H9 (cell line): ENCODE measurements at regions not wholly inside any gene's neighbourhood (a gene's known extent, or its start where the extent isn't known, plus 50 kb on each side); places are given as distances from the start of the nearest gene placed in this dataset.

Experiments used
- DNase-seq: peaks from one replicate; pipeline ENCODE4 v3.0.0-alpha.2; 2017
- H2AFZ ChIP-seq: one replicate; pipeline ENCODE4 v1.6.1; 2013; ENCODE audit warnings: mild to moderate bottlenecking, low read length, control low read depth, moderate library complexity
- H2AK5ac ChIP-seq: 2 replicates; pipeline ENCODE4 v1.6.1; 2013; ENCODE audit warnings: low read length, control low read depth, mixed read lengths; ENCODE audit not compliant: insufficient read length
- H2BK120ac ChIP-seq: one replicate; pipeline ENCODE4 v1.6.1; 2013; ENCODE audit warnings: low read depth, mild to moderate bottlenecking, low read length, control low read depth, inconsistent platforms; ENCODE audit not compliant: poor library complexity, severe bottlenecking
- H2BK12ac ChIP-seq: 2 replicates; pipeline ENCODE4 v1.6.1; 2013; ENCODE audit warnings: low read length, control low read depth, mixed read lengths, low read depth; ENCODE audit not compliant: insufficient read length
- H2BK15ac ChIP-seq: 2 replicates; pipeline ENCODE4 v1.6.1; 2013; ENCODE audit warnings: low read depth, low read length, control low read depth
- H2BK20ac ChIP-seq: one replicate; pipeline ENCODE4 v1.6.1; 2013; ENCODE audit warnings: low read depth, mild to moderate bottlenecking, low read length, control low read depth, inconsistent platforms; ENCODE audit not compliant: poor library complexity, severe bottlenecking
- H2BK5ac ChIP-seq: 2 replicates; pipeline ENCODE4 v1.6.1; 2013; ENCODE audit warnings: low read length, control low read depth, mixed read lengths; ENCODE audit not compliant: insufficient read length
- H3K14ac ChIP-seq: 2 replicates; pipeline ENCODE4 v1.6.1; 2013; ENCODE audit warnings: low read length, control low read depth; ENCODE audit not compliant: insufficient read depth
- H3K18ac ChIP-seq: 2 replicates; pipeline ENCODE4 v1.6.1; 2013; ENCODE audit warnings: low read depth, mild to moderate bottlenecking, mixed read lengths, low read length, control low read depth; ENCODE audit not compliant: insufficient read length
- H3K23ac ChIP-seq: 2 replicates; pipeline ENCODE4 v1.6.1; 2013; ENCODE audit warnings: low read length, control low read depth, mixed read lengths, low read depth; ENCODE audit not compliant: insufficient read length
- H3K23me2 ChIP-seq: 2 replicates; pipeline ENCODE4 v1.6.1; 2013; ENCODE audit warnings: low read depth, mild to moderate bottlenecking, mixed read lengths, low read length, control low read depth; ENCODE audit not compliant: insufficient read length, poor library complexity, severe bottlenecking
- H3K27ac ChIP-seq: 2 replicates; pipeline ENCODE4 v1.5.1; 2013; ENCODE audit warnings: low read length, control low read depth, mixed read lengths, low read depth; ENCODE audit not compliant: insufficient read length
- H3K27me3 ChIP-seq: 2 replicates; pipeline ENCODE4 v1.6.1; 2013; ENCODE audit warnings: low read length, control low read depth, inconsistent platforms; ENCODE audit not compliant: insufficient read depth
- H3K4ac ChIP-seq: 2 replicates; pipeline ENCODE4 v1.6.1; 2013; ENCODE audit warnings: low read depth, mild to moderate bottlenecking, control low read depth, inconsistent platforms, low read length, moderate library complexity
- H3K4me1 ChIP-seq: 2 replicates; pipeline ENCODE4 v1.6.1; 2013; ENCODE audit warnings: low read length, control low read depth, inconsistent platforms; ENCODE audit not compliant: insufficient read depth
- H3K4me2 ChIP-seq: 2 replicates; pipeline ENCODE4 v1.6.1; 2013; ENCODE audit warnings: low read length, control low read depth, mixed read lengths; ENCODE audit not compliant: insufficient read length, insufficient read depth
- H3K56ac ChIP-seq: 2 replicates; pipeline ENCODE4 v1.6.1; 2013; ENCODE audit warnings: low read depth, mild to moderate bottlenecking, mixed read lengths, low read length, control low read depth; ENCODE audit not compliant: insufficient read length
- H3K79me1 ChIP-seq: 2 replicates; pipeline ENCODE4 v1.6.1; 2013; ENCODE audit warnings: low read depth, mild to moderate bottlenecking, moderate library complexity, low read length, control low read depth, inconsistent platforms; ENCODE audit not compliant: insufficient read depth, poor library complexity, severe bottlenecking
- H3K79me2 ChIP-seq: 2 replicates; pipeline ENCODE4 v1.6.1; 2013; ENCODE audit warnings: low read length, control low read depth, inconsistent platforms; ENCODE audit not compliant: insufficient read depth
- H3K9ac ChIP-seq: 2 replicates; pipeline ENCODE4 v1.6.1; 2013; ENCODE audit warnings: low read length, control low read depth, mixed read lengths; ENCODE audit not compliant: insufficient read length; ENCODE audit errors: extremely low read depth
- H3K9me3 ChIP-seq: one replicate; pipeline ENCODE4 v1.6.1; 2013; ENCODE audit warnings: low read depth, low read length, inconsistent platforms; ENCODE audit not compliant: control insufficient read depth
- H3T11ph ChIP-seq: one replicate; pipeline ENCODE4 v1.6.1; 2013; ENCODE audit warnings: mild to moderate bottlenecking, low read length, control low read depth, inconsistent platforms
- H4K20me1 ChIP-seq: one replicate; pipeline ENCODE4 v1.6.1; 2013; ENCODE audit not compliant: control insufficient read depth, insufficient read length, insufficient read depth
- H4K5ac ChIP-seq: 2 replicates; pipeline ENCODE4 v1.6.1; 2013; ENCODE audit warnings: low read depth, mild to moderate bottlenecking, mixed read lengths, low read length, control low read depth; ENCODE audit not compliant: insufficient read length
- H4K8ac ChIP-seq: replicated peaks from 2 replicates; pipeline ENCODE4 v1.6.1; 2013; ENCODE audit warnings: low read length, control low read depth, mixed read lengths, low read depth; ENCODE audit not compliant: insufficient read length
- H4K91ac ChIP-seq: 2 replicates; pipeline ENCODE4 v1.6.1; 2013; ENCODE audit warnings: low read depth, mild to moderate bottlenecking, moderate library complexity, mixed read lengths, low read length, control low read depth; ENCODE audit not compliant: insufficient read length
- H3K27ac Mint-ChIP-seq, 3 experiments: 2 replicates in 2 of 3; 3 replicates in 1 of 3; pipeline ENCODE4 v1.8.0; 2020 to 2021; ENCODE audit warnings: mixed read lengths in 3 of 3, mild to moderate bottlenecking in 1 of 3, moderate library complexity in 1 of 3
- H3K27me3 Mint-ChIP-seq: 2 replicates; pipeline ENCODE4 v1.8.0; 2021; ENCODE audit warnings: low read depth, mild to moderate bottlenecking, moderate library complexity, mixed read lengths
- H3K36me3 Mint-ChIP-seq, 3 experiments: 2 replicates in 2 of 3; 3 replicates in 1 of 3; pipeline ENCODE4 v1.8.0; 2020 to 2021; ENCODE audit warnings: low read depth in 3 of 3, mixed read lengths in 3 of 3; ENCODE audit not compliant: insufficient read depth in 1 of 3
- H3K4me1 Mint-ChIP-seq, 2 experiments: 2 replicates each; pipeline ENCODE4 v1.8.0; 2020; ENCODE audit warnings: mixed read lengths in 2 of 2
- H3K4me3 Mint-ChIP-seq, 2 experiments: 2 replicates in 1 of 2; 3 replicates in 1 of 2; pipeline ENCODE4 v1.8.0; 2020 to 2021; ENCODE audit warnings: mild to moderate bottlenecking in 2 of 2, mixed read lengths in 2 of 2, moderate library complexity in 1 of 2
- H3K9me3 Mint-ChIP-seq, 2 experiments: 2 replicates in 1 of 2; 3 replicates in 1 of 2; pipeline ENCODE4 v1.8.0; 2020; ENCODE audit warnings: mild to moderate bottlenecking in 2 of 2, mixed read lengths in 2 of 2, moderate library complexity in 1 of 2
- WGBS: extraction: QIAGEN DNeasy Blood & Tissue Kit; methylation state at CpG from one replicate; pipeline ENCODE4 v1.1.7; 2013; ENCODE audit warnings: missing lambda C conversion rate, low lambda C conversion rate, mixed read lengths; ENCODE audit not compliant: insufficient read length; ENCODE audit errors: extremely low coverage; 5-methylcytosine and 5-hydroxymethylcytosine counted together
- TF ChIP-seq, protein P1 (sequence below): fragments of 200-600 bp; sonication (generic); conservative IDR thresholded peaks from 3 replicates; pipeline ENCODE4 v1.8.0; 2021; ENCODE audit warnings: antibody characterized with exemption, mild to moderate bottlenecking

DNA sequence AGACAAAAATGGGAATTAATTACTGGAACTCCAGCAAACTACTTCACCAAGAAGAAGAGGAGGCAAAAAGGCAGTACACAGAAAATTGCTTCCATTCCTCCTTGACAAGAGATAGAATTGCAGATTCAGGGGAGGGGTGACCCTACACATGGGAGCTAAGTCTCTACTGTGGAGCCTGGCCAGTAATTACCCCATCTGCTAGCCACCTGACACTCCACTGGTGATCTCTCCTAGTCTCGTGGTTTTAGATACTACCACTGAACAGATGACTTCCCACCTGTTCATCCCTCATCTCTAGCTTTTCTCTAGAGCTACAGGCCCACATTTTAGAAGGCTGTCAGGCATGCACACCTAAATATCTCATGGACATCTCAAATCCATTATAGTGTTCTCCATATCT, 224.3 kb upstream of the NR2F2 start:
- no peak overlapping the region for H2BK5ac ChIP-seq
- H4K8ac ChIP-seq, result no peak overlapping the region
- Mint-ChIP-seq H3K4me1 (peaks cover 9 to 12% of the 10 kb centered on the region in 2 experiments), H3K4me3 (no peak overlapping the region), H3K36me3 (no peaks in the 10 kb centered on the region), H3K27me3 (peaks cover 94% of the 10 kb centered on the region), H3K9me3 (no peaks in the 10 kb centered on the region), H3K27ac (no peak overlapping the region)
- H3K27ac ChIP-seq, result no peak overlapping the region
- no peak overlapping the region for H3K14ac ChIP-seq
- no peak overlapping the region for H2BK12ac ChIP-seq
- no peak overlapping the region for H3T11ph ChIP-seq
- H3K9ac ChIP-seq, result no peak overlapping the region
- no peak overlapping the region for H2BK20ac ChIP-seq
- no peaks in the 10 kb centered on the region for H3K27me3 ChIP-seq
- H3K79me2 ChIP-seq, result no peaks in the 10 kb centered on the region
- H3K4me2 ChIP-seq, result no peak overlapping the region
- no peaks in the 10 kb centered on the region for H3K79me1 ChIP-seq
- no peak overlapping the region for H3K18ac ChIP-seq
- no CpG with 5 or more reads among the region's 1 CpG for WGBS
- H3K4ac ChIP-seq, result no peak overlapping the region
- no peak overlapping the region for H2AK5ac ChIP-seq
- H2BK15ac ChIP-seq, result no peak overlapping the region
- H3K23me2 ChIP-seq, result no peaks in the 10 kb centered on the region
- no peak overlapping the region for H3K56ac ChIP-seq
- no peak overlapping the region for H3K23ac ChIP-seq
- no peaks in the 10 kb centered on the region for H3K9me3 ChIP-seq
- TF ChIP-seq, protein P1, sequence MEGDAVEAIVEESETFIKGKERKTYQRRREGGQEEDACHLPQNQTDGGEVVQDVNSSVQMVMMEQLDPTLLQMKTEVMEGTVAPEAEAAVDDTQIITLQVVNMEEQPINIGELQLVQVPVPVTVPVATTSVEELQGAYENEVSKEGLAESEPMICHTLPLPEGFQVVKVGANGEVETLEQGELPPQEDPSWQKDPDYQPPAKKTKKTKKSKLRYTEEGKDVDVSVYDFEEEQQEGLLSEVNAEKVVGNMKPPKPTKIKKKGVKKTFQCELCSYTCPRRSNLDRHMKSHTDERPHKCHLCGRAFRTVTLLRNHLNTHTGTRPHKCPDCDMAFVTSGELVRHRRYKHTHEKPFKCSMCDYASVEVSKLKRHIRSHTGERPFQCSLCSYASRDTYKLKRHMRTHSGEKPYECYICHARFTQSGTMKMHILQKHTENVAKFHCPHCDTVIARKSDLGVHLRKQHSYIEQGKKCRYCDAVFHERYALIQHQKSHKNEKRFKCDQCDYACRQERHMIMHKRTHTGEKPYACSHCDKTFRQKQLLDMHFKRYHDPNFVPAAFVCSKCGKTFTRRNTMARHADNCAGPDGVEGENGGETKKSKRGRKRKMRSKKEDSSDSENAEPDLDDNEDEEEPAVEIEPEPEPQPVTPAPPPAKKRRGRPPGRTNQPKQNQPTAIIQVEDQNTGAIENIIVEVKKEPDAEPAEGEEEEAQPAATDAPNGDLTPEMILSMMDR, result no peak
- H4K20me1 ChIP-seq, result no peaks in the 10 kb centered on the region
- DNase-seq, result no peak
- H4K5ac ChIP-seq, result no peak overlapping the region
- no peak overlapping the region for H2BK120ac ChIP-seq
- no peak overlapping the region for H2AFZ ChIP-seq
- H3K4me1 ChIP-seq, result no peaks in the 10 kb centered on the region
- H4K91ac ChIP-seq, result no peak overlapping the region
